ENCODE measurements at regions not wholly inside any gene's neighbourhood (a gene's known extent, or its start where the extent isn't known, plus 50 kb on each side); places are given as distances from the start of the nearest gene placed in this dataset.

GRCh38 chr15:35834216-35834830 lies 288.4 kb upstream of the DPH6 start:
- no peak overlapping the region for H3K4me3 ChIP-seq (ENCODE audit: low read depth, low read length)
- no peak for DNase-seq (ENCODE audit: low read depth)
- TF ChIP-seq, protein P1, sequence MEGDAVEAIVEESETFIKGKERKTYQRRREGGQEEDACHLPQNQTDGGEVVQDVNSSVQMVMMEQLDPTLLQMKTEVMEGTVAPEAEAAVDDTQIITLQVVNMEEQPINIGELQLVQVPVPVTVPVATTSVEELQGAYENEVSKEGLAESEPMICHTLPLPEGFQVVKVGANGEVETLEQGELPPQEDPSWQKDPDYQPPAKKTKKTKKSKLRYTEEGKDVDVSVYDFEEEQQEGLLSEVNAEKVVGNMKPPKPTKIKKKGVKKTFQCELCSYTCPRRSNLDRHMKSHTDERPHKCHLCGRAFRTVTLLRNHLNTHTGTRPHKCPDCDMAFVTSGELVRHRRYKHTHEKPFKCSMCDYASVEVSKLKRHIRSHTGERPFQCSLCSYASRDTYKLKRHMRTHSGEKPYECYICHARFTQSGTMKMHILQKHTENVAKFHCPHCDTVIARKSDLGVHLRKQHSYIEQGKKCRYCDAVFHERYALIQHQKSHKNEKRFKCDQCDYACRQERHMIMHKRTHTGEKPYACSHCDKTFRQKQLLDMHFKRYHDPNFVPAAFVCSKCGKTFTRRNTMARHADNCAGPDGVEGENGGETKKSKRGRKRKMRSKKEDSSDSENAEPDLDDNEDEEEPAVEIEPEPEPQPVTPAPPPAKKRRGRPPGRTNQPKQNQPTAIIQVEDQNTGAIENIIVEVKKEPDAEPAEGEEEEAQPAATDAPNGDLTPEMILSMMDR (conservative IDR thresholded peaks at IDR 0.05; ENCODE audit: low read depth, low read length): no peak

DNA sequence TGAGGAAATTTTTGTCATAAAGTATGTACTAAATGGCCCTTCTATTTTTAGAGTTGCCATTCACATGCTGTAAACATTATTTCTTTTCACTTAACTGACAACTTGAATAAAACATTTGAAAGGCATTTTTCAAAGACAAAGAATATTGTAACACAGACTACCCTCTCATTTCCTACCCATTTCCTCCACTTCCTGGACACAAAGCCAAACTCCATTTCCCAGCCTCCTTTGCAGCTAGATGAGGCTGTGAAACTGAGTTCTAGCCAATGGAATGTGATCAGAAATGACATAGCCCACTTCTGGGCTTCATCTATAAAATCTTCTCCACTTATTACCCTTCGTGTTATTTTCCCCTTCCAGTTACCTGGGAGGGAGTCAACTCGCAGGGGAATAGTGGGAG lies 288.9 kb upstream of the DPH6 start:
- TF ChIP-seq, protein P1 (conservative IDR thresholded peaks at IDR 0.05; ENCODE audit: low read depth, low read length): no peak
- DNase-seq (ENCODE audit: low read depth): no peak
- H3K4me3 ChIP-seq (ENCODE audit: low read depth, low read length): no peak overlapping the region

DNA sequence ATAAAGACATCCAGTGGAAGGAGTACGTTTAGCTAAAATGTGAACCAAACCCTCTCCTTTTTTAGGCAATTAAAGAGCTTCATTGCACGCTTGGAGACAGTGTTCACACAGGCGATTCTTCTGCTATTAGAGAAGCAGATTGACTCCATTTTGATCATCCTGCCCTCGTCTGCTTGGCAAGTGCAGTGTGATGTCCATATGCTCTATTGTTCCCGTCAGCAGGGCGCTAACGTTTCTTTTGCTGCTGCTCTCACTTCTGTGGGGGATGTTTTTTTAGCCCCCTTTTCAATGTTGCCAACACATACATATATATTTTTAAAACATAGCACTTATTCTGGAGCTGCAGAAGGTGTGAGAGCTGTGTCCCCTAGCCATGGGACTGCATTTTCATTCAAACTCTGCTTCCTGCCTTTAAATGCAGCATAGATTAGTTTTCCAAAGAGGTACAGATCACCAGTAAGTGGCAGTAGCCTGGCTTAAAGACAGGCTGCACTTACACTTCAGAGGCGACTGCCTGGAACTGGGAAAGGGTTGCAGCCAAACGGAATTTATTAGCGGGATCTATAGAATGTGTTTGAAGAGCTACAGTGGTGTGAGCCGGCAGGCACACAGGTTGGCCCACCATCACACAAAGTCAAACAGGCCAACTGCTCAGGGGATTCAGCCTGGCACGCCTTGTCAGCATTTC lies 292.6 kb upstream of the DPH6 start:
- no peak overlapping the region for H3K4me3 ChIP-seq (ENCODE audit: low read depth, low read length)
- TF ChIP-seq, protein P1 (conservative IDR thresholded peaks at IDR 0.05; ENCODE audit: low read depth, low read length): no peak
- no peak for DNase-seq (ENCODE audit: low read depth)

- TF ChIP-seq, protein P1 (conservative IDR thresholded peaks at IDR 0.05; ENCODE audit: low read depth, low read length): no peak
- DNase-seq (ENCODE audit: low read depth): no peak
- no peak overlapping the region for H3K4me3 ChIP-seq (ENCODE audit: low read depth, low read length)
Observed at GRCh38 chr15:35842631-35843030, 296.7 kb upstream of the DPH6 start.

- no peak for DNase-seq (ENCODE audit: low read depth)
- H3K4me3 ChIP-seq (ENCODE audit: low read depth, low read length): no peak overlapping the region
- TF ChIP-seq, protein P1 (conservative IDR thresholded peaks at IDR 0.05; ENCODE audit: low read depth, low read length): no peak
Observed at GRCh38 chr15:35843498-35843897, 297.5 kb upstream of the DPH6 start.

GRCh38 chr15:35850284-35850683 lies 304.3 kb upstream of the DPH6 start:
- TF ChIP-seq, protein P1 (conservative IDR thresholded peaks at IDR 0.05; ENCODE audit: low read depth, low read length): no peak
- no peak for DNase-seq (ENCODE audit: low read depth)
- no peak overlapping the region for H3K4me3 ChIP-seq (ENCODE audit: low read depth, low read length)

- DNase-seq (ENCODE audit: low read depth): no peak
- no peak overlapping the region for H3K4me3 ChIP-seq (ENCODE audit: low read depth, low read length)
- TF ChIP-seq, protein P1 (conservative IDR thresholded peaks at IDR 0.05; ENCODE audit: low read depth, low read length): no peak
Observed at GRCh38 chr15:35851491-35851890, 305.5 kb upstream of the DPH6 start.

Measured in epithelial cell of proximal tubule (primary cell).